GM23248 (cell line): ENCODE measurements at regions not wholly inside any gene's neighbourhood (a gene's known extent, or its start where the extent isn't known, plus 50 kb on each side); places are given as distances from the start of the nearest gene placed in this dataset.

Experiments
- DNase-seq: peaks from one replicate; pipeline ENCODE4 v3.0.0-alpha.2; 2015
- H2AFZ ChIP-seq: fragments of 200-600 bp; sonication (generic); 2 replicates; pipeline ENCODE4 v1.6.1; 2016; ENCODE audit warnings: antibody characterized with exemption
- H3F3A ChIP-seq: fragments of 200-600 bp; sonication (generic); 2 replicates; pipeline ENCODE4 v1.6.1; 2016; ENCODE audit warnings: mild to moderate bottlenecking, antibody characterized with exemption, mixed run types; ENCODE audit not compliant: insufficient read depth
- H3K27ac ChIP-seq: fragments of 200-600 bp; sonication (generic); 2 replicates; pipeline ENCODE4 v1.5.1; 2016; ENCODE audit warnings: mild to moderate bottlenecking
- H3K27me3 ChIP-seq: fragments of 200-600 bp; sonication (generic); replicated peaks from 2 replicates; pipeline ENCODE4 v1.6.1; 2016; ENCODE audit warnings: mild to moderate bottlenecking; ENCODE audit not compliant: insufficient read depth
- H3K36me3 ChIP-seq: fragments of 200-600 bp; sonication (generic); 2 replicates; pipeline ENCODE4 v1.6.1; 2016; ENCODE audit warnings: low read depth, mild to moderate bottlenecking
- H3K4me1 ChIP-seq: fragments of 200-600 bp; sonication (generic); 2 replicates; pipeline ENCODE4 v1.6.1; 2016; ENCODE audit warnings: mild to moderate bottlenecking; ENCODE audit not compliant: insufficient read depth
- H3K4me2 ChIP-seq: fragments of 200-600 bp; sonication (generic); one replicate; pipeline ENCODE4 v1.6.1; 2016; ENCODE audit warnings: mild to moderate bottlenecking; ENCODE audit not compliant: unreplicated experiment
- H3K4me3 ChIP-seq: fragments of 200-600 bp; sonication (generic); 2 replicates; pipeline ENCODE4 v1.5.1; 2016; ENCODE audit warnings: mild to moderate bottlenecking
- H3K79me2 ChIP-seq: fragments of 200-600 bp; sonication (generic); 2 replicates; pipeline ENCODE4 v1.6.1; 2016; ENCODE audit warnings: mild to moderate bottlenecking; ENCODE audit not compliant: insufficient read depth
- H3K9ac ChIP-seq: fragments of 200-600 bp; sonication (generic); 2 replicates; pipeline ENCODE4 v1.6.1; 2016; ENCODE audit warnings: mild to moderate bottlenecking
- H3K9me2 ChIP-seq: fragments of 200-600 bp; sonication (generic); 2 replicates; pipeline ENCODE4 v1.6.1; 2016; ENCODE audit warnings: mixed run types, mild to moderate bottlenecking, moderate library complexity; ENCODE audit not compliant: insufficient read depth
- H3K9me3 ChIP-seq: fragments of 200-600 bp; sonication (generic); one replicate; pipeline ENCODE4 v1.6.1; 2017; ENCODE audit warnings: low read depth
- H4K20me1 ChIP-seq: fragments of 200-600 bp; sonication (generic); 2 replicates; pipeline ENCODE4 v1.6.0; 2016; ENCODE audit not compliant: insufficient read depth
- EZH2 ChIP-seq: fragments of 200-600 bp; sonication (generic); IDR thresholded peaks from 2 replicates; pipeline ENCODE4 v1.6.1; 2018; ENCODE audit warnings: antibody characterized with exemption, mild to moderate bottlenecking; ENCODE audit not compliant: insufficient read depth, poor library complexity, severe bottlenecking
- EZH2phosphoT487 ChIP-seq: fragments of 200-600 bp; sonication (generic); IDR thresholded peaks from 2 replicates; pipeline ENCODE4 v1.6.1; 2018; ENCODE audit warnings: antibody characterized with exemption, moderate library complexity, mild to moderate bottlenecking, low read depth; ENCODE audit not compliant: insufficient read depth
- WGBS, 2 experiments: methylation state at CpG; one replicate each; pipeline ENCODE4 v1.1.6; 2015 to 2017; ENCODE audit warnings: low lambda C conversion rate in 2 of 2, low coverage in 1 of 2; ENCODE audit errors: missing lambda C conversion rate in 2 of 2; 5-methylcytosine and 5-hydroxymethylcytosine counted together
- in situ Hi-C: fragments of 300-500 bp; cut with MboI; formaldehyde crosslinking; loops from 2 replicates; pipeline ENCODE4 v1.15.0; 2020

GRCh38 chr4:188911707-188912106 is 772.5 kb downstream of the TRIML1 start:
- no peak overlapping the region for H3K9ac ChIP-seq
- WGBS, 2 experiments = 36 to 41% methylated on average over 5 of the region's 5 CpGs

GRCh38 chr4:188915175-188915574 is 775.9 kb downstream of the TRIML1 start:
- Histone ChIP-seq H3K27ac (no peak overlapping the region), H3K27me3 (no peaks in the 10 kb centered on the region), H3K36me3 (no peaks in the 10 kb centered on the region), H4K20me1 (no peaks in the 10 kb centered on the region), H2AFZ (no peak overlapping the region), H3K9me2 (no peaks in the 10 kb centered on the region), H3F3A (no peaks in the 10 kb centered on the region), H3K9me3 (no peaks in the 10 kb centered on the region), H3K4me1 (no peaks in the 10 kb centered on the region), H3K9ac (no peak overlapping the region), H3K4me2 (no peak overlapping the region), H3K79me2 (no peaks in the 10 kb centered on the region), H3K4me3 (no peak overlapping the region)
- in situ Hi-C loops = no loop called here
- WGBS, 2 experiments = 22% methylated on average over 5 of the region's 5 CpGs
- no peak for TF ChIP-seq EZH2phosphoT487
- TF ChIP-seq EZH2 = no peak
- DNase-seq = no peak

More at GRCh38 chr4:188911707-188912106, 772.5 kb downstream of the TRIML1 start:
- H3K9me3 ChIP-seq = no peaks in the 10 kb centered on the region
- no peaks in the 10 kb centered on the region for H3F3A ChIP-seq
- H3K4me3 ChIP-seq = no peak overlapping the region
- H3K36me3 ChIP-seq = no peaks in the 10 kb centered on the region
- no peak overlapping the region for H3K27ac ChIP-seq
- no peaks in the 10 kb centered on the region for H3K4me1 ChIP-seq
- in situ Hi-C loops = no loop called here
- H3K4me2 ChIP-seq = no peak overlapping the region
- no peaks in the 10 kb centered on the region for H4K20me1 ChIP-seq
- H3K27me3 ChIP-seq = no peaks in the 10 kb centered on the region
- H3K9me2 ChIP-seq = no peaks in the 10 kb centered on the region
- DNase-seq = no peak
- no peaks in the 10 kb centered on the region for H3K79me2 ChIP-seq
- TF ChIP-seq EZH2 = no peak
- TF ChIP-seq EZH2phosphoT487 = no peak
- H2AFZ ChIP-seq = no peak overlapping the region

GRCh38 chr4:188918787-188919186 is 779.5 kb downstream of the TRIML1 start:
- 9 to 17% methylated on average over 2 of the region's 2 CpGs for WGBS, 2 experiments
- no peaks in the 10 kb centered on the region for H4K20me1 ChIP-seq
- no peak overlapping the region for H3K27ac ChIP-seq
- H3K27me3 ChIP-seq = no peaks in the 10 kb centered on the region
- no peaks in the 10 kb centered on the region for H3K36me3 ChIP-seq
- no peak overlapping the region for H3K9ac ChIP-seq
- no peaks in the 10 kb centered on the region for H3K79me2 ChIP-seq
- H3F3A ChIP-seq = no peaks in the 10 kb centered on the region
- no peak overlapping the region for H2AFZ ChIP-seq
- TF ChIP-seq EZH2 (no peak), EZH2phosphoT487 (no peak)
- no peaks in the 10 kb centered on the region for H3K9me2 ChIP-seq
- in situ Hi-C loops = no loop called here
- H3K4me2 ChIP-seq = no peak overlapping the region
- H3K9me3 ChIP-seq = no peaks in the 10 kb centered on the region
- H3K4me3 ChIP-seq = no peak overlapping the region
- no peaks in the 10 kb centered on the region for H3K4me1 ChIP-seq
- no peak for DNase-seq

- DNase-seq = no peak
- TF ChIP-seq EZH2 (no peak), EZH2phosphoT487 (no peak)
- no peak overlapping the region for H3K9ac ChIP-seq
These were observed 791.6 kb downstream of the TRIML1 start for GRCh38 chr4:188930822-188931221.

GRCh38 chr4:188934320-188934962 is 795.2 kb downstream of the TRIML1 start:
- H3K27me3 ChIP-seq = no peaks in the 10 kb centered on the region
- peaks cover 5% of the 10 kb centered on the region for H3K9me3 ChIP-seq
- H3K9me2 ChIP-seq = no peaks in the 10 kb centered on the region
- no peak overlapping the region for H3K4me2 ChIP-seq
- no peak overlapping the region for H3K27ac ChIP-seq
- 32 to 33% methylated on average over 5 of the region's 5 CpGs for WGBS, 2 experiments
- no peaks in the 10 kb centered on the region for H3K4me1 ChIP-seq
- no peak overlapping the region for H2AFZ ChIP-seq
- H3K4me3 ChIP-seq = no peak overlapping the region
- H3K36me3 ChIP-seq = no peaks in the 10 kb centered on the region
- in situ Hi-C loops = no loop called here
- H3K79me2 ChIP-seq = no peaks in the 10 kb centered on the region
- H3K9ac ChIP-seq = no peak overlapping the region
- H4K20me1 ChIP-seq = no peaks in the 10 kb centered on the region
- peak; percentile 22 for DNase-seq
- no peaks in the 10 kb centered on the region for H3F3A ChIP-seq
- TF ChIP-seq EZH2phosphoT487 (no peak), EZH2 (no peak)

More at GRCh38 chr4:188930822-188931221, 791.6 kb downstream of the TRIML1 start:
- no peaks in the 10 kb centered on the region for H3K9me3 ChIP-seq
- H3K36me3 ChIP-seq = no peaks in the 10 kb centered on the region
- no peak overlapping the region for H3K27ac ChIP-seq
- H2AFZ ChIP-seq = no peak overlapping the region
- no peaks in the 10 kb centered on the region for H3K9me2 ChIP-seq
- H4K20me1 ChIP-seq = no peaks in the 10 kb centered on the region
- no peak overlapping the region for H3K4me3 ChIP-seq
- no peaks in the 10 kb centered on the region for H3K4me1 ChIP-seq
- WGBS, 2 experiments = 52 to 68% methylated on average over 2 of the region's 2 CpGs
- H3K4me2 ChIP-seq = no peak overlapping the region
- no peaks in the 10 kb centered on the region for H3F3A ChIP-seq
- in situ Hi-C loops = no loop called here
- no peaks in the 10 kb centered on the region for H3K79me2 ChIP-seq
- H3K27me3 ChIP-seq = no peaks in the 10 kb centered on the region
